Right lobe of liver (tissue), 6 donors: ENCODE measurements at regions not wholly inside any gene's neighbourhood (a gene's known extent, or its start where the extent isn't known, plus 50 kb on each side); places are given as distances from the start of the nearest gene placed in this dataset.

Source experiments
- ATAC-seq, 4 donors: fragments of 200-7000 bp; cut with Tn5 transposase; one replicate each; pipeline ENCODE4 v1.9.1; 2020; ENCODE audit warnings: mild to moderate bottlenecking in 4 of 4, moderate library complexity in 4 of 4
- DNase-seq, 3 donors: peaks; one replicate each; pipeline ENCODE4 v3.0.0-alpha.2; 2020
- H3K27ac ChIP-seq, 3 donors: fragments of 200-600 bp; one replicate each; pipeline ENCODE4 v1.8.0; 2022
- H3K27me3 ChIP-seq, 2 donors: fragments of 200-600 bp; one replicate each; pipeline ENCODE4 v1.8.0; 2022
- H3K36me3 ChIP-seq, 4 donors: fragments of 200-600 bp; sonication (generic) in 1 of 4; one replicate each; pipeline versions ENCODE4 v1.5.1 to v1.8.0; 2017 to 2022; ENCODE audit warnings: control low read depth in 1 of 4
- H3K4me1 ChIP-seq, 4 donors: fragments of 200-600 bp; sonication (generic) in 1 of 4; one replicate each; pipeline versions ENCODE4 v1.5.1 to v1.8.0; 2017 to 2022; ENCODE audit warnings: control low read depth in 1 of 4
- H3K4me3 ChIP-seq, 3 donors: fragments of 200-600 bp; one replicate each; pipeline ENCODE4 v1.8.0; 2022
- H3K9me3 ChIP-seq, 4 donors: fragments of 200-600 bp; sonication (generic) in 1 of 4; one replicate each; pipeline versions ENCODE4 v1.5.1 to v1.8.0; 2017 to 2022; ENCODE audit warnings: control low read depth in 1 of 4
- CTCF ChIP-seq, 4 donors: fragments of 200-600 bp in 3 of 4; fragments of 450-650 bp in 1 of 4; IDR thresholded peaks; one replicate each; pipeline versions ENCODE4 v1.5.1 to v1.8.0; 2016 to 2022; ENCODE audit warnings: antibody characterized with exemption in 4 of 4, mild to moderate bottlenecking in 2 of 4
- POLR2A ChIP-seq: fragments of 450-650 bp; IDR thresholded peaks from one replicate; pipeline ENCODE4 v1.6.1; 2017; ENCODE audit warnings: antibody characterized with exemption, mild to moderate bottlenecking
- WGBS: methylation state at CpG from one replicate; pipeline ENCODE4 v1.1.6; 2018; ENCODE audit warnings: low coverage, low lambda C conversion rate; ENCODE audit not compliant: insufficient coverage; ENCODE audit errors: missing lambda C conversion rate; 5-methylcytosine and 5-hydroxymethylcytosine counted together
- intact Hi-C, 2 donors: fragments of 100-400 bp; cut with DNase I; formaldehyde crosslinking; loops; one replicate each; pipeline versions ENCODE4 v1.11.2 to v1.14.1; 2022
- donor health status: DM: no; HTN: yes; CAD: no.
- donor health status: DM: no; HTN: no; CAD: no.
- donor health status: DM: no; HTN: no; CAD: no.
- donor health status: DM: no; HTN: yes; CAD: no.
- donor health status: DM: no; HTN: yes; CAD: no.

- Histone ChIP-seq H3K27me3 (no peaks in the 10 kb centered on the region), H3K36me3 (no peaks in the 10 kb centered on the region), H3K4me1 (no peaks in the 10 kb centered on the region), H3K9me3 (no peaks in the 10 kb centered on the region), H3K27ac (no peak overlapping the region), H3K4me3 (no peak overlapping the region)
- TF ChIP-seq POLR2A (no peak), CTCF (IDR thresholded peaks at IDR 0.05) (no peak)
- ATAC-seq (no peak), DNase-seq (no peak)
- 75% methylated on average over 8 of the region's 8 CpGs for WGBS
- intact Hi-C loops, result no loop called here
Measured at GRCh38 chr20:10761786-10762185, 88.0 kb upstream of the JAG1 start.

GRCh38 chr20:10762216-10762615 is 88.4 kb upstream of the JAG1 start:
- Histone ChIP-seq H3K4me1 (no peaks in the 10 kb centered on the region), H3K9me3 (no peaks in the 10 kb centered on the region), H3K4me3 (no peak overlapping the region), H3K27me3 (no peaks in the 10 kb centered on the region), H3K36me3 (no peaks in the 10 kb centered on the region), H3K27ac (no peak overlapping the region)
- intact Hi-C loops, result no loop called here
- TF ChIP-seq POLR2A (no peak), CTCF (IDR thresholded peaks at IDR 0.05) (no peak)
- ATAC-seq (no peak), DNase-seq (no peak)
- WGBS, result 100% methylated on average over 2 of the region's 2 CpGs

- DNase-seq (no peak), ATAC-seq (no peak)
- Histone ChIP-seq H3K4me3 (no peak overlapping the region), H3K27ac (no peak overlapping the region), H3K4me1 (no peaks in the 10 kb centered on the region), H3K27me3 (no peaks in the 10 kb centered on the region), H3K36me3 (no peaks in the 10 kb centered on the region), H3K9me3 (no peaks in the 10 kb centered on the region)
- WGBS, result 56% methylated on average over 2 of the region's 2 CpGs
- intact Hi-C loops, result no loop called here
- TF ChIP-seq POLR2A (no peak), CTCF (IDR thresholded peaks at IDR 0.05) (no peak)
Measured at GRCh38 chr20:10763112-10763511, 89.3 kb upstream of the JAG1 start.

GRCh38 chr20:10769700-10770099 is 95.9 kb upstream of the JAG1 start:
- Histone ChIP-seq H3K4me3 (no peak overlapping the region), H3K27ac (no peak overlapping the region), H3K27me3 (no peaks in the 10 kb centered on the region), H3K9me3 (no peaks in the 10 kb centered on the region), H3K4me1 (no peaks in the 10 kb centered on the region), H3K36me3 (no peaks in the 10 kb centered on the region)
- TF ChIP-seq CTCF (IDR thresholded peaks at IDR 0.05) (no peak), POLR2A (no peak)
- 49% methylated on average over 2 of the region's 2 CpGs for WGBS
- DNase-seq (no peak), ATAC-seq (no peak)
- intact Hi-C loops, result no loop called here

- Histone ChIP-seq H3K4me1 (no peaks in the 10 kb centered on the region), H3K9me3 (no peaks in the 10 kb centered on the region), H3K27me3 (no peaks in the 10 kb centered on the region), H3K27ac (no peak overlapping the region), H3K36me3 (no peaks in the 10 kb centered on the region), H3K4me3 (no peak overlapping the region)
- intact Hi-C loops, result no loop called here
- no peak for DNase-seq
- ATAC-seq, result no peak
- WGBS, result 79% methylated on average over 3 of the region's 3 CpGs
- TF ChIP-seq CTCF (IDR thresholded peaks at IDR 0.05) (no peak), POLR2A (no peak)
Measured at GRCh38 chr20:10770753-10771152, 97.0 kb upstream of the JAG1 start.
